MCF 10A (cell line): ENCODE measurements at regions not wholly inside any gene's neighbourhood (a gene's known extent, or its start where the extent isn't known, plus 50 kb on each side); places are given as distances from the start of the nearest gene placed in this dataset.

Experiments
- BruUV-seq: library from RNA; stranded (reverse); fragments of 400-500 nt; replicated peaks from 2 replicates; lab custom pipeline; 2021; lab: Mats Ljungman, UMichigan
- CTCF ChIA-PET: fragments of 300-600 bp; sonication (Branson Sonifier 250); formaldehyde crosslinking; extraction: SDS; loops from one replicate; lab custom pipeline; 2021; ENCODE audit warnings: antibody characterized with exemption, inconsistent platforms; lab: Yijun Ruan, JAX
- POLR2A ChIA-PET: fragments of 300-600, 350-650 bp; sonication (Branson Sonifier 250); formaldehyde crosslinking; extraction: SDS; loops from one replicate; lab custom pipeline; 2020; ENCODE audit warnings: antibody characterized with exemption, inconsistent platforms; lab: Yijun Ruan, JAX
- DNase-seq: peaks from one replicate; pipeline ENCODE4 v3.0.0-alpha.2; 2018; ENCODE audit not compliant: unreplicated experiment
- H3K27ac Mint-ChIP-seq: one replicate; pipeline ENCODE4 v1.8.0; 2022; ENCODE audit warnings: mild to moderate bottlenecking, low read depth, mixed read lengths; ENCODE audit not compliant: unreplicated experiment
- H3K27me3 Mint-ChIP-seq: one replicate; pipeline ENCODE4 v1.8.0; 2022; ENCODE audit warnings: mixed read lengths; ENCODE audit not compliant: insufficient read depth, unreplicated experiment
- H3K36me3 Mint-ChIP-seq: one replicate; pipeline ENCODE4 v1.8.0; 2022; ENCODE audit warnings: mild to moderate bottlenecking, moderate library complexity, mixed read lengths; ENCODE audit not compliant: insufficient read depth, unreplicated experiment
- H3K4me1 Mint-ChIP-seq: one replicate; pipeline ENCODE4 v1.8.0; 2022; ENCODE audit warnings: mixed read lengths; ENCODE audit not compliant: insufficient read depth, unreplicated experiment
- H3K4me3 Mint-ChIP-seq: one replicate; pipeline ENCODE4 v1.8.0; 2022; ENCODE audit warnings: mild to moderate bottlenecking, moderate library complexity, mixed read lengths; ENCODE audit not compliant: unreplicated experiment
- H3K9me3 Mint-ChIP-seq: one replicate; pipeline ENCODE4 v1.8.0; 2022; ENCODE audit warnings: mixed read lengths; ENCODE audit not compliant: unreplicated experiment
- intact Hi-C: fragments of 100-400 bp; cut with micrococcal nuclease; formaldehyde crosslinking; loops from 2 replicates; pipeline ENCODE4 v1.14.1; 2022
- TF ChIP-seq, protein P1 (sequence below): fragments of 200-600 bp; IDR thresholded peaks from one replicate; pipeline ENCODE4 v1.8.0; 2022; ENCODE audit warnings: antibody characterized with exemption, mild to moderate bottlenecking; ENCODE audit not compliant: unreplicated experiment

DNA sequence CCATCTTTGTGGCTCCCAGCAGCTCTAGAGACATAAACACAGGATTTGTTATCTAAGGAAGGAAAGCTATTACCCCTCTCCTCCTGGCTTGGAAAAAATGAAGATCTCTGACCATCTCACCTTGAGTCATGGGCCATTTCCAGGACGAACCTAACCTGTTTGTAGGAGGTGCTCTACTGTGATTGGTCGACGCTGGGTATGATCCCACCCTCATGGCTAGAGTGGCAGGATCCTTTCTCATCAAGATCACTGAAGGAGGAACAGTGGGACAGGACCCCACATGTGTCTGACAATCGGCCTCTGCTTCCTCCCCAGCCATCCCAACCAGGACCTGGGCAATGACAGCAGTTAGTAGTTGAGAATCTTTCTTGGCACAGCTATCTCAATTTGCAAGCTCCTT lies 144.1 kb downstream of the EMX2 start:
- Mint-ChIP-seq H3K4me3 (no peak overlapping the region), H3K36me3 (peaks cover 4% of the 10 kb centered on the region), H3K27me3 (no peaks in the 10 kb centered on the region), H3K27ac (no peak overlapping the region), H3K4me1 (peaks cover 9% of the 10 kb centered on the region), H3K9me3 (no peaks in the 10 kb centered on the region)
- no peak for DNase-seq
- intact Hi-C loops, result loop anchor here (10.0 kb wide), 1 partner anchor 152 kb away; no protein-coding TSS in a partner anchor
- POLR2A ChIA-PET, result interaction anchor here (1.3 kb wide), 2 partner anchors 8 to 30 kb away, joined by 4 to 6 read pairs; no protein-coding TSS in a partner anchor
- no TSS peak for BruUV-seq
- TF ChIP-seq, protein P1, sequence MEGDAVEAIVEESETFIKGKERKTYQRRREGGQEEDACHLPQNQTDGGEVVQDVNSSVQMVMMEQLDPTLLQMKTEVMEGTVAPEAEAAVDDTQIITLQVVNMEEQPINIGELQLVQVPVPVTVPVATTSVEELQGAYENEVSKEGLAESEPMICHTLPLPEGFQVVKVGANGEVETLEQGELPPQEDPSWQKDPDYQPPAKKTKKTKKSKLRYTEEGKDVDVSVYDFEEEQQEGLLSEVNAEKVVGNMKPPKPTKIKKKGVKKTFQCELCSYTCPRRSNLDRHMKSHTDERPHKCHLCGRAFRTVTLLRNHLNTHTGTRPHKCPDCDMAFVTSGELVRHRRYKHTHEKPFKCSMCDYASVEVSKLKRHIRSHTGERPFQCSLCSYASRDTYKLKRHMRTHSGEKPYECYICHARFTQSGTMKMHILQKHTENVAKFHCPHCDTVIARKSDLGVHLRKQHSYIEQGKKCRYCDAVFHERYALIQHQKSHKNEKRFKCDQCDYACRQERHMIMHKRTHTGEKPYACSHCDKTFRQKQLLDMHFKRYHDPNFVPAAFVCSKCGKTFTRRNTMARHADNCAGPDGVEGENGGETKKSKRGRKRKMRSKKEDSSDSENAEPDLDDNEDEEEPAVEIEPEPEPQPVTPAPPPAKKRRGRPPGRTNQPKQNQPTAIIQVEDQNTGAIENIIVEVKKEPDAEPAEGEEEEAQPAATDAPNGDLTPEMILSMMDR, result no peak
- CTCF ChIA-PET, result interaction anchor here (0.9 kb wide), 1 partner anchor 10 kb away, joined by 3 read pairs; no protein-coding TSS in a partner anchor

DNA sequence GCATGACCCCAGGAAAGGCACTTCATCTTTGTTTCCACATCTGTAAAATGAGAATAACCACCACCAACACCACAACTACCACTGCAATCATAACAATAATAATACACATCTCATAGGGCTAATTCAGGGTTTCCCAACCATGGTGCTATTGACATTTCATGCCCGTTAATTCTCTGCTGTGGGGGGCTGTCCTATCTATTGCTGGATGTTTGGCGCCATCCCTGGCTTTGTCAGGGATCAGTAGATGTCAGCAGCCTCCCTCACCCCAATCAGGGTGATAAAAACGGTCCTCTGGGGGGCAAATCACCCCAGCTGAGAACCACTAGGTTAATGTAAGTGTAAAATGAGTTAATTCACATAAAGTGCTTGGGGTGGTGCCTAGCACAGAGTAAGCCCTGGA lies 145.8 kb downstream of the EMX2 start:
- CTCF ChIA-PET, result interaction anchor here (1.1 kb wide), 1 partner anchor 246 kb away, joined by 3 read pairs; no protein-coding TSS in a partner anchor
- Mint-ChIP-seq H3K36me3 (peaks cover 4% of the 10 kb centered on the region), H3K27me3 (no peaks in the 10 kb centered on the region), H3K9me3 (no peaks in the 10 kb centered on the region), H3K4me3 (no peak overlapping the region), H3K27ac (no peak overlapping the region), H3K4me1 (peaks cover 9% of the 10 kb centered on the region)
- BruUV-seq, result no TSS peak
- POLR2A ChIA-PET, result interaction anchor here (1.1 kb wide), 1 partner anchor 16 kb away, joined by 3 read pairs; no protein-coding TSS in a partner anchor
- DNase-seq, result no peak
- intact Hi-C loops, result loop anchor here (10.0 kb wide), 1 partner anchor 154 kb away; no protein-coding TSS in a partner anchor
- TF ChIP-seq, protein P1, result no peak

DNA sequence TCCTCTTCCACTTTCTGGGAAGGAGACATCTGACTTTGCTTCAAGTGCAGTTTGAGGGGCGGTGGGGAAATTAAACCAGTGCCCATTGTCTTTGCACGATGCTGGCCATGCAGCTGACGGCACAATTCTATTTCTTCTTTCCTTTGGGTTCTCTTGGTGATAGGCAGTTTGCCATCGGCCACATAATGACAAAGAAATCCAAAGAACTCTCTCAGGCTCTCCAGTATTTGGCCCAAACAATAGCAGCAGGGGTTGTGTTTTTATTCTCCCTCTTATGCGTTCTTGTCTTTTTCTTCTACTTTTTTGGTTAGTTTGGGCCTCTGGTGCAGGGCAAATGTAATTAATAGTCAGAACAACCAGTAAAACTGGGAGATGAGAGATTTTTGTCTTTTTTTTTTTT lies 147.0 kb downstream of the EMX2 start:
- ChIA-PET CTCF (interaction anchor here (0.6 to 1.1 kb wide), 4 partner anchors 11 to 1035 kb away, joined by 3 read pairs; no protein-coding TSS in a partner anchor), POLR2A (no interaction called here)
- TF ChIP-seq, protein P1, result no peak
- DNase-seq, result no peak
- H3K27ac Mint-ChIP-seq, result no peak overlapping the region
- BruUV-seq, result no TSS peak
- peaks cover 4% of the 10 kb centered on the region for H3K36me3 Mint-ChIP-seq
- intact Hi-C loops, result loop anchor here (10.0 kb wide), 1 partner anchor 155 kb away; no protein-coding TSS in a partner anchor
- no peaks in the 10 kb centered on the region for H3K9me3 Mint-ChIP-seq
- no peak overlapping the region for H3K4me3 Mint-ChIP-seq
- peaks cover 9% of the 10 kb centered on the region for H3K4me1 Mint-ChIP-seq
- H3K27me3 Mint-ChIP-seq, result no peaks in the 10 kb centered on the region

DNA sequence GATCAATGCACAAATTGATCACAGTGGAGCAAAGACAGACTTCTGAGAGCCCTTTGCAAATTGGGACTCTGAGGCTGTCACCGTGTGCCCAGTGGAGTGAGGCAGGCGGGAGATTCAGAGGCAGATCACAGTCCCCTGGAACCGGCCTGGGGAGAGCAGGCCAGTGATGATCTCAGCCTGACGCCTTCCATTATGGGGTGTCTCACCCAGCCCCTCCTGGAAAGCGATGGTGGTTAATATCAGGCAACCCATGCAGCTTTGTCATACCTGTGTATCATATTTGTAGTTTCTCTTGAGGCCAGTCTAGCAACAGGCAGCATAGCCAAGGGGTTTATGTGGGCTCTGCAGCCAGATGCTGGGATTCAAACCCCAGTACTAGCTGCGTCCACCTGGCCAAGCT lies 147.8 kb downstream of the EMX2 start:
- peaks cover 5% of the 10 kb centered on the region for H3K4me1 Mint-ChIP-seq
- H3K27ac Mint-ChIP-seq, result no peak overlapping the region
- DNase-seq, result no peak
- H3K4me3 Mint-ChIP-seq, result no peak overlapping the region
- ChIA-PET POLR2A (no interaction called here), CTCF (interaction anchor here (1.1 kb wide), 1 partner anchor 113 kb away, joined by 3 read pairs; no protein-coding TSS in a partner anchor)
- intact Hi-C loops, result no loop called here
- H3K27me3 Mint-ChIP-seq, result no peaks in the 10 kb centered on the region
- H3K36me3 Mint-ChIP-seq, result peaks cover 4% of the 10 kb centered on the region
- no TSS peak for BruUV-seq
- no peaks in the 10 kb centered on the region for H3K9me3 Mint-ChIP-seq
- TF ChIP-seq, protein P1, result no peak
